Neural cell (in vitro differentiated cells): ENCODE measurements at regions not wholly inside any gene's neighbourhood (a gene's known extent, or its start where the extent isn't known, plus 50 kb on each side); places are given as distances from the start of the nearest gene placed in this dataset.

Source experiments
- CTCF ChIP-seq: fragments of 450-650 bp; IDR thresholded peaks from 2 replicates; pipeline ENCODE4 v1.5.1; 2014; ENCODE audit warnings: antibody characterized with exemption, mild to moderate bottlenecking, moderate library complexity; ENCODE audit not compliant: poor library complexity, severe bottlenecking
- EP300 ChIP-seq: fragments of 450-650 bp; conservative IDR thresholded peaks from 2 replicates; pipeline ENCODE4 v1.6.1; 2014; ENCODE audit warnings: antibody characterized with exemption, mild to moderate bottlenecking, moderate library complexity; ENCODE audit not compliant: poor library complexity, severe bottlenecking
- EZH2 ChIP-seq: fragments of 200-600, 300-800 bp; shearing (Covaris generic), sonication (generic); IDR thresholded peaks from 2 replicates; pipeline ENCODE4 v1.6.1; 2014; ENCODE audit warnings: antibody characterized with exemption, low read length, borderline replicate concordance, mild to moderate bottlenecking; ENCODE audit not compliant: insufficient read depth, poor library complexity, severe bottlenecking
- MXI1 ChIP-seq: fragments of 450-650 bp; conservative IDR thresholded peaks from 2 replicates; pipeline ENCODE4 v1.6.1; 2014; ENCODE audit warnings: antibody characterized with exemption, mild to moderate bottlenecking; ENCODE audit not compliant: poor library complexity, severe bottlenecking
- POLR2AphosphoS5 ChIP-seq: IDR thresholded peaks from 2 replicates; pipeline ENCODE4 v1.6.1; 2012
- RAD21 ChIP-seq: fragments of 450-650 bp; conservative IDR thresholded peaks from 2 replicates; pipeline ENCODE4 v1.6.1; 2014; ENCODE audit warnings: antibody characterized with exemption, mild to moderate bottlenecking, moderate library complexity
- SMC3 ChIP-seq: fragments of 450-650 bp; conservative IDR thresholded peaks from 2 replicates; pipeline ENCODE4 v1.6.1; 2014; ENCODE audit warnings: antibody characterized with exemption, mild to moderate bottlenecking, moderate library complexity; ENCODE audit not compliant: poor library complexity
- TAF1 ChIP-seq: IDR thresholded peaks from 2 replicates; pipeline ENCODE4 v1.6.1; 2012; ENCODE audit warnings: low read depth
- TF ChIP-seq, protein P1 (sequence below): IDR thresholded peaks from 2 replicates; pipeline ENCODE4 v1.6.1; 2012; ENCODE audit warnings: borderline replicate concordance

- TF ChIP-seq CTCF: no peak
- no peak for TF ChIP-seq SMC3
- TF ChIP-seq EZH2: no peak
- no peak for TF ChIP-seq TAF1
- TF ChIP-seq POLR2AphosphoS5: no peak
- TF ChIP-seq EP300: no peak
- TF ChIP-seq MXI1: no peak
- no peak for TF ChIP-seq RAD21
- TF ChIP-seq, protein P1, sequence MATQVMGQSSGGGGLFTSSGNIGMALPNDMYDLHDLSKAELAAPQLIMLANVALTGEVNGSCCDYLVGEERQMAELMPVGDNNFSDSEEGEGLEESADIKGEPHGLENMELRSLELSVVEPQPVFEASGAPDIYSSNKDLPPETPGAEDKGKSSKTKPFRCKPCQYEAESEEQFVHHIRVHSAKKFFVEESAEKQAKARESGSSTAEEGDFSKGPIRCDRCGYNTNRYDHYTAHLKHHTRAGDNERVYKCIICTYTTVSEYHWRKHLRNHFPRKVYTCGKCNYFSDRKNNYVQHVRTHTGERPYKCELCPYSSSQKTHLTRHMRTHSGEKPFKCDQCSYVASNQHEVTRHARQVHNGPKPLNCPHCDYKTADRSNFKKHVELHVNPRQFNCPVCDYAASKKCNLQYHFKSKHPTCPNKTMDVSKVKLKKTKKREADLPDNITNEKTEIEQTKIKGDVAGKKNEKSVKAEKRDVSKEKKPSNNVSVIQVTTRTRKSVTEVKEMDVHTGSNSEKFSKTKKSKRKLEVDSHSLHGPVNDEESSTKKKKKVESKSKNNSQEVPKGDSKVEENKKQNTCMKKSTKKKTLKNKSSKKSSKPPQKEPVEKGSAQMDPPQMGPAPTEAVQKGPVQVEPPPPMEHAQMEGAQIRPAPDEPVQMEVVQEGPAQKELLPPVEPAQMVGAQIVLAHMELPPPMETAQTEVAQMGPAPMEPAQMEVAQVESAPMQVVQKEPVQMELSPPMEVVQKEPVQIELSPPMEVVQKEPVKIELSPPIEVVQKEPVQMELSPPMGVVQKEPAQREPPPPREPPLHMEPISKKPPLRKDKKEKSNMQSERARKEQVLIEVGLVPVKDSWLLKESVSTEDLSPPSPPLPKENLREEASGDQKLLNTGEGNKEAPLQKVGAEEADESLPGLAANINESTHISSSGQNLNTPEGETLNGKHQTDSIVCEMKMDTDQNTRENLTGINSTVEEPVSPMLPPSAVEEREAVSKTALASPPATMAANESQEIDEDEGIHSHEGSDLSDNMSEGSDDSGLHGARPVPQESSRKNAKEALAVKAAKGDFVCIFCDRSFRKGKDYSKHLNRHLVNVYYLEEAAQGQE: no peak
These were observed 1548.1 kb upstream of the LRRTM3 start for GRCh38 chr10:65377687-65378086.
